ENCODE measurements at regions not wholly inside any gene's neighbourhood (a gene's known extent, or its start where the extent isn't known, plus 50 kb on each side); places are given as distances from the start of the nearest gene placed in this dataset.

DNA sequence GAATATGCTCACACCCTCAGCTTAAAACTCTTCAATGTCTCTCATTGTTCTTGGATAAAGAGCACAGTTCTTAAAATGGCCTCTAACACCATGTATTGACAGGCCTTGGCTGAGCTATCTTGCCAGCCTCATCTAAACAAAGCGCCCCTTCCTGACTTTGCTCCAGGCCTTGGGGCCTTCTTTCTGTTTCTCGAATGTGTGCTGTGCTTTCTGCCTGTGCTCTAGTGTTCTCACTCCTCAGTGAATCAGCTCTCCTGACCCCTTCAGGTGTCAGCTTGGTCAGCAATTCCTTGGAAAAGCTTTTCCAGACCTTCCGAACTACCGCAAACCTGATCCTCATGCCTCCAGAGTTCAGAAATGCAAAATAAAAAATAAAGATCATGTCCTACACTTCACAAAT lies 346.3 kb upstream of the FSTL5 start:
- Histone ChIP-seq H3K4me3 (ENCODE audit: low read depth in 1 of 3, low read length in 3 of 3) (no peak overlapping the region), H3K27me3 (ENCODE audit: control insufficient read depth in 4 of 4, insufficient read depth in 4 of 4, low read length in 3 of 4) (peaks cover 0 to 3% (median 0%) of the 10 kb centered on the region in 4 donors), H3K9ac (ENCODE audit: low read depth in 1 of 2, low read length in 2 of 2) (no peak overlapping the region), H3K27ac (ENCODE audit: low read depth in 1 of 2, low read length in 2 of 2) (no peak overlapping the region), H3K9me3 (ENCODE audit: control insufficient read depth in 4 of 4, low read length in 3 of 4) (no peaks in the 10 kb centered on the region), H3K4me1 (ENCODE audit: control insufficient read depth in 4 of 4, insufficient read depth in 4 of 4, low read length in 3 of 4) (peaks cover 0 to 1% (median 0%) of the 10 kb centered on the region in 4 donors), H3K36me3 (ENCODE audit: control insufficient read depth in 4 of 4, insufficient read depth in 3 of 4, low read depth in 1 of 4, low read length in 3 of 4) (no peaks in the 10 kb centered on the region)
- DNase-seq (ENCODE audit: low spot score) = no peak
- TF ChIP-seq, protein P1, sequence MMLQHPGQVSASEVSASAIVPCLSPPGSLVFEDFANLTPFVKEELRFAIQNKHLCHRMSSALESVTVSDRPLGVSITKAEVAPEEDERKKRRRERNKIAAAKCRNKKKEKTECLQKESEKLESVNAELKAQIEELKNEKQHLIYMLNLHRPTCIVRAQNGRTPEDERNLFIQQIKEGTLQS (IDR thresholded peaks at IDR 0.05) = no peak
- TF ChIP-seq, protein P2, sequence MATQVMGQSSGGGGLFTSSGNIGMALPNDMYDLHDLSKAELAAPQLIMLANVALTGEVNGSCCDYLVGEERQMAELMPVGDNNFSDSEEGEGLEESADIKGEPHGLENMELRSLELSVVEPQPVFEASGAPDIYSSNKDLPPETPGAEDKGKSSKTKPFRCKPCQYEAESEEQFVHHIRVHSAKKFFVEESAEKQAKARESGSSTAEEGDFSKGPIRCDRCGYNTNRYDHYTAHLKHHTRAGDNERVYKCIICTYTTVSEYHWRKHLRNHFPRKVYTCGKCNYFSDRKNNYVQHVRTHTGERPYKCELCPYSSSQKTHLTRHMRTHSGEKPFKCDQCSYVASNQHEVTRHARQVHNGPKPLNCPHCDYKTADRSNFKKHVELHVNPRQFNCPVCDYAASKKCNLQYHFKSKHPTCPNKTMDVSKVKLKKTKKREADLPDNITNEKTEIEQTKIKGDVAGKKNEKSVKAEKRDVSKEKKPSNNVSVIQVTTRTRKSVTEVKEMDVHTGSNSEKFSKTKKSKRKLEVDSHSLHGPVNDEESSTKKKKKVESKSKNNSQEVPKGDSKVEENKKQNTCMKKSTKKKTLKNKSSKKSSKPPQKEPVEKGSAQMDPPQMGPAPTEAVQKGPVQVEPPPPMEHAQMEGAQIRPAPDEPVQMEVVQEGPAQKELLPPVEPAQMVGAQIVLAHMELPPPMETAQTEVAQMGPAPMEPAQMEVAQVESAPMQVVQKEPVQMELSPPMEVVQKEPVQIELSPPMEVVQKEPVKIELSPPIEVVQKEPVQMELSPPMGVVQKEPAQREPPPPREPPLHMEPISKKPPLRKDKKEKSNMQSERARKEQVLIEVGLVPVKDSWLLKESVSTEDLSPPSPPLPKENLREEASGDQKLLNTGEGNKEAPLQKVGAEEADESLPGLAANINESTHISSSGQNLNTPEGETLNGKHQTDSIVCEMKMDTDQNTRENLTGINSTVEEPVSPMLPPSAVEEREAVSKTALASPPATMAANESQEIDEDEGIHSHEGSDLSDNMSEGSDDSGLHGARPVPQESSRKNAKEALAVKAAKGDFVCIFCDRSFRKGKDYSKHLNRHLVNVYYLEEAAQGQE (IDR thresholded peaks at IDR 0.05) = no peak
- TF ChIP-seq FOXA1 (IDR thresholded peaks at IDR 0.05) (no peak), RAD21 (IDR thresholded peaks at IDR 0.05) (no peak), GABPA (IDR thresholded peaks at IDR 0.05 in 1 of 2, conservative IDR thresholded peaks at IDR 0.05 in 1 of 2) (no peak), TAF1 (conservative IDR thresholded peaks at IDR 0.05) (no peak), YY1 (IDR thresholded peaks at IDR 0.05) (no peak), EGR1 (IDR thresholded peaks at IDR 0.05; ENCODE audit: low read depth in 2 of 2) (no peak), JUND (IDR thresholded peaks at IDR 0.05) (no peak), HNF4A (conservative IDR thresholded peaks at IDR 0.05) (no peak), SP1 (IDR thresholded peaks at IDR 0.05) (no peak), RXRA (IDR thresholded peaks at IDR 0.05) (no peak), NR2F2 (IDR thresholded peaks at IDR 0.05) (no peak), FOXA2 (IDR thresholded peaks at IDR 0.05) (no peak), HNF4G (IDR thresholded peaks at IDR 0.05) (no peak)
- TF ChIP-seq, protein P3, sequence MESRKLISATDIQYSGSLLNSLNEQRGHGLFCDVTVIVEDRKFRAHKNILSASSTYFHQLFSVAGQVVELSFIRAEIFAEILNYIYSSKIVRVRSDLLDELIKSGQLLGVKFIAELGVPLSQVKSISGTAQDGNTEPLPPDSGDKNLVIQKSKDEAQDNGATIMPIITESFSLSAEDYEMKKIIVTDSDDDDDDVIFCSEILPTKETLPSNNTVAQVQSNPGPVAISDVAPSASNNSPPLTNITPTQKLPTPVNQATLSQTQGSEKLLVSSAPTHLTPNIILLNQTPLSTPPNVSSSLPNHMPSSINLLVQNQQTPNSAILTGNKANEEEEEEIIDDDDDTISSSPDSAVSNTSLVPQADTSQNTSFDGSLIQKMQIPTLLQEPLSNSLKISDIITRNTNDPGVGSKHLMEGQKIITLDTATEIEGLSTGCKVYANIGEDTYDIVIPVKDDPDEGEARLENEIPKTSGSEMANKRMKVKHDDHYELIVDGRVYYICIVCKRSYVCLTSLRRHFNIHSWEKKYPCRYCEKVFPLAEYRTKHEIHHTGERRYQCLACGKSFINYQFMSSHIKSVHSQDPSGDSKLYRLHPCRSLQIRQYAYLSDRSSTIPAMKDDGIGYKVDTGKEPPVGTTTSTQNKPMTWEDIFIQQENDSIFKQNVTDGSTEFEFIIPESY (IDR thresholded peaks at IDR 0.05) = no peak
- TF ChIP-seq, protein P4, sequence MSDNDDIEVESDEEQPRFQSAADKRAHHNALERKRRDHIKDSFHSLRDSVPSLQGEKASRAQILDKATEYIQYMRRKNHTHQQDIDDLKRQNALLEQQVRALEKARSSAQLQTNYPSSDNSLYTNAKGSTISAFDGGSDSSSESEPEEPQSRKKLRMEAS (IDR thresholded peaks at IDR 0.05) = no peak
- TF ChIP-seq, protein P5, sequence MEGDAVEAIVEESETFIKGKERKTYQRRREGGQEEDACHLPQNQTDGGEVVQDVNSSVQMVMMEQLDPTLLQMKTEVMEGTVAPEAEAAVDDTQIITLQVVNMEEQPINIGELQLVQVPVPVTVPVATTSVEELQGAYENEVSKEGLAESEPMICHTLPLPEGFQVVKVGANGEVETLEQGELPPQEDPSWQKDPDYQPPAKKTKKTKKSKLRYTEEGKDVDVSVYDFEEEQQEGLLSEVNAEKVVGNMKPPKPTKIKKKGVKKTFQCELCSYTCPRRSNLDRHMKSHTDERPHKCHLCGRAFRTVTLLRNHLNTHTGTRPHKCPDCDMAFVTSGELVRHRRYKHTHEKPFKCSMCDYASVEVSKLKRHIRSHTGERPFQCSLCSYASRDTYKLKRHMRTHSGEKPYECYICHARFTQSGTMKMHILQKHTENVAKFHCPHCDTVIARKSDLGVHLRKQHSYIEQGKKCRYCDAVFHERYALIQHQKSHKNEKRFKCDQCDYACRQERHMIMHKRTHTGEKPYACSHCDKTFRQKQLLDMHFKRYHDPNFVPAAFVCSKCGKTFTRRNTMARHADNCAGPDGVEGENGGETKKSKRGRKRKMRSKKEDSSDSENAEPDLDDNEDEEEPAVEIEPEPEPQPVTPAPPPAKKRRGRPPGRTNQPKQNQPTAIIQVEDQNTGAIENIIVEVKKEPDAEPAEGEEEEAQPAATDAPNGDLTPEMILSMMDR (IDR thresholded peaks at IDR 0.05; ENCODE audit: low read depth, low read length, missing input control) = no peak
- WGBS = 85% methylated on average over 4 of the region's 4 CpGs

Measured in liver (tissue), 8 donors.